Activated CD8-positive, alpha-beta memory T cell treated with anti-CD3 and anti-CD28 coated beads, Interleukin-2, amount 10 ng/mL, durations not matched to agents 7 days and 5 days (primary cell): ENCODE measurements at regions not wholly inside any gene's neighbourhood (a gene's known extent, or its start where the extent isn't known, plus 50 kb on each side); places are given as distances from the start of the nearest gene placed in this dataset.

Experiments
- ATAC-seq: fragments of 150-1000 bp; cut with Tn5 transposase; one replicate; pipeline ENCODE4 v1.10.0; 2021; ENCODE audit warnings: moderate library complexity
- CTCF ChIA-PET: fragments of 350-600 bp; sonication (Branson Sonifier 250); formaldehyde crosslinking; loops from one replicate; lab custom pipeline; 2021; ENCODE audit warnings: antibody characterized with exemption; lab: Charles Lee
- DNase-seq: peaks from one replicate; pipeline ENCODE4 v3.0.0-alpha.2; 2020
- H3K27ac Mint-ChIP-seq: one replicate; pipeline ENCODE4 v1.8.0; 2021; ENCODE audit warnings: mild to moderate bottlenecking, mixed read lengths
- H3K27me3 Mint-ChIP-seq: one replicate; pipeline ENCODE4 v1.8.0; 2021; ENCODE audit warnings: mixed read lengths
- H3K36me3 Mint-ChIP-seq: one replicate; pipeline ENCODE4 v1.8.0; 2021; ENCODE audit warnings: mild to moderate bottlenecking, mixed read lengths
- H3K4me1 Mint-ChIP-seq: one replicate; pipeline ENCODE4 v1.8.0; 2021; ENCODE audit warnings: mixed read lengths
- H3K4me3 Mint-ChIP-seq: one replicate; pipeline ENCODE4 v1.8.0; 2021; ENCODE audit warnings: mild to moderate bottlenecking, moderate library complexity, mixed read lengths
- H3K9me3 Mint-ChIP-seq: one replicate; pipeline ENCODE4 v1.8.0; 2022; ENCODE audit warnings: low read depth, mixed read lengths

DNA sequence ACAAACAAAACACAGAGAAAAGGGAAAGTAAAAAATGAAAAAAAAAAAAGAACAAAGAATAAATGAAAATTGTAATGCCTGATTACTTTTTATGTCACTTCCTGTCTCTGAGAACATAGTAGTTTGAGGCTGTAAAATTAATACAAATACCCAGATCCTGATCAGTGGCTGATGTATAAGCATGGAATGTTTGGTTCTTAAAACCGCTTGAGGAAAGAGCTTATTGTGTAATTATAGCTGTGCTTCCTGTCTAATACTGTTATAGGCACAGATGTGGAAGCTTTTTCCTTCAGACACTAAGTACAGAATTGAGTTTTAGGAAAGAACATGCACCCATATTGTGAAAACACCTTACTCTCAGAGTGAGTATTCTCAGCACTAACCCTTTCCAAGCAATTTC, 86.9 kb downstream of the AVPR1A start:
- DNase-seq, result no peak
- CTCF ChIA-PET, result no interaction called here
- no peak overlapping the region for H3K27ac Mint-ChIP-seq
- no peaks in the 10 kb centered on the region for H3K36me3 Mint-ChIP-seq
- H3K9me3 Mint-ChIP-seq, result no peaks in the 10 kb centered on the region
- no peak for ATAC-seq
- H3K4me3 Mint-ChIP-seq, result no peak overlapping the region
- no peaks in the 10 kb centered on the region for H3K4me1 Mint-ChIP-seq
- peaks cover 5% of the 10 kb centered on the region for H3K27me3 Mint-ChIP-seq

DNA sequence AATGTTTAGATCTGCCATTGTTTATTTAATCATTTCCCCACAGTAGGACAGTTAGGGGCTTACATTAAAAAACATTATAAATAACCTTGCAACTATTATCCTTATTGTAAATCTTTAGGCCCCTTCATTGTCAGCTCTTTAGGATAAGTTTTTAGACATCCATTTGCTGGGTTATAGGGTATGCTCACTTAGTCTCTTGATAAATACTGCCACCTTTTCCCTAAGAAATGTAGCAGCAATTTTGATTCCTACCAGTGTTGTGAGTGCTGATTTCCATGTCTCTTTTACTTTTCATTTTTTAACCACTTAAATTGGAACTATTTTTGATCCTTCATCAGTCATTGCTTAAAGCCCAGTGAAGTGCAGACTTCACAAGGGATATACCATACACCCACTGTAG, 94.4 kb downstream of the AVPR1A start:
- DNase-seq (no peak), ATAC-seq (no peak)
- Mint-ChIP-seq H3K36me3 (no peaks in the 10 kb centered on the region), H3K27me3 (peaks cover 3% of the 10 kb centered on the region), H3K9me3 (no peaks in the 10 kb centered on the region), H3K4me3 (no peak overlapping the region), H3K27ac (no peak overlapping the region), H3K4me1 (no peaks in the 10 kb centered on the region)
- CTCF ChIA-PET, result no interaction called here

- CTCF ChIA-PET, result no interaction called here
- H3K27me3 Mint-ChIP-seq, result no peaks in the 10 kb centered on the region
- H3K36me3 Mint-ChIP-seq, result no peaks in the 10 kb centered on the region
- no peak for DNase-seq
- no peak overlapping the region for H3K27ac Mint-ChIP-seq
- no peak for ATAC-seq
- no peak overlapping the region for H3K4me3 Mint-ChIP-seq
- no peaks in the 10 kb centered on the region for H3K4me1 Mint-ChIP-seq
- no peaks in the 10 kb centered on the region for H3K9me3 Mint-ChIP-seq
Observed at GRCh38 chr12:63052696-63053095, 98.3 kb downstream of the AVPR1A start.

DNA sequence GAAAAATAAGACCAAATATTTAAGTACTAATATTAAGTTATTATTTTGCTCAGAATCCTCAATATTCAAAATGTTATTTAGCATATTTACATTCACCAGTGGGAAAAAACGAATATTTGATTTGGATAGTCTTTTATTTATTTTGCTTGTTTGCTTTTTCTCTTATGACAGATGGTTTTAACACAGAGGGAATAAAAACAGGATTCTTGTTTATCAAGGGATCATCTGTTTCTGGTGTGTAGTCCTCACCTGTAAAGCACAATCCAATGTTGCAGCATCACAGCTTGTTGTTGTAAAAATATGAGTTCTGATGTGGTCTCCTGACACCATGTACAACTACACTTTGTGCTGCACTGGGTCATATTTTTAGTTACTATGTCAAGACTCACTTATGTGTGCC, 103.9 kb downstream of the AVPR1A start:
- H3K9me3 Mint-ChIP-seq, result no peaks in the 10 kb centered on the region
- CTCF ChIA-PET, result no interaction called here
- DNase-seq, result no peak
- H3K27me3 Mint-ChIP-seq, result no peaks in the 10 kb centered on the region
- H3K36me3 Mint-ChIP-seq, result no peaks in the 10 kb centered on the region
- ATAC-seq, result no peak
- no peak overlapping the region for H3K4me3 Mint-ChIP-seq
- no peak overlapping the region for H3K27ac Mint-ChIP-seq
- no peaks in the 10 kb centered on the region for H3K4me1 Mint-ChIP-seq

DNA sequence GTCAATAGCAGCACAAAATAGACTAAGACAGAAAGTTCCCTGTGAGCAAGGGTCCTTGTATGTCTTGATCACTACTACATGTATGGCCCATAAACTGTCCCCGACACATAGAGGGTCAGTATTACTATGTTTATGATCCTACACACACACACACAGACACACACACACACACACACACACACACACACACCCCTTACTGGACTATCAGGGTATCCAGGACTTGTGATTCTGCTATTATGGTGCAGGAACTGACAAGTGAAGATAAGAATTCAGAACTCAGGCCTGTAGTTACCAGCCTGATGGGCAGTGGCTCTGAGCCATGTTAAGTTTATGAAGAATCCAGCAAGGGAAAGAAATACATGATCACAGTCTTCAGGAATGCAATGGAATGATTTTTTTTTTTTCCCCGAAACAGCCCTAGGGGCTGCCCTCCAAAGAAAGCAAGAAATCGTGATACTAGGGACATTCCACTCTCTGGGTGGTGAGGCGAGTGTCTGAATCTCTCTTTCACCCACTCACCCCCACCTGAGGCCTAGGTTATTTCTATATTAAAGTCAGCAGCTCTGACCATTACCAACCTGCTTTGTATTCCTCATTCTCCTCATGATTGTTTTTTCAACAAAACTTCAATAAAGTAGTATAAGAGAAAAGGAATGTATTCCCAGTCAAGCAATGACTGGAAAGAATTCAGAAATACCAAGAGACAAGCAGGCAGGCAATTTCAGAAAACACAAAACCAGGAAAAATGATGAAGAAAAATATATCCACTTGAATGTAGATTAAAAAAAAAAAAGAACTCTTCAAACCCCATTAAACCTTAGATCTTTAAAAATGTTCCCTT, 105.8 kb downstream of the AVPR1A start:
- ATAC-seq (no peak), DNase-seq (no peak)
- CTCF ChIA-PET, result no interaction called here
- Mint-ChIP-seq H3K27me3 (no peaks in the 10 kb centered on the region), H3K36me3 (no peaks in the 10 kb centered on the region), H3K27ac (no peak overlapping the region), H3K4me3 (no peak overlapping the region), H3K4me1 (no peaks in the 10 kb centered on the region), H3K9me3 (no peaks in the 10 kb centered on the region)

DNA sequence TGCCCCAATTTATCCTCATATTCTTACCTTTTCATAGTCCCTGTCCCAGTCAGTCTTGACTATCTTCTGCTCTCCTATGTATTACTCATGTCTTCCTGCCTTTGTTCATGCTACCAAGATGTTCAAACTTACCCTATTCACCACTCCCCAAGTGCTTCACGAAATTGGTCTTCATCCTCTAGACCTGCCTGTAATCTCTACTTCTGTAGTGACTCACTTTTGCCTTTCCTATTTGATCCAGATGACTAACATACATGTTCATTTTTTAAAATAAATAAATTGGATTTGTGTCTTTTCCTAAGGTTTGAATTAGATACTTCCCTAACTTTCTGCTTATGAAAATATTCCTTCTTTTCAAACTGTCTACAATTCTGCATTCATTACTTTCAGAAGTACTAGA, 107.7 kb upstream of the PPM1H start:
- DNase-seq (no peak), ATAC-seq (no peak)
- Mint-ChIP-seq H3K36me3 (no peaks in the 10 kb centered on the region), H3K4me1 (no peaks in the 10 kb centered on the region), H3K9me3 (no peaks in the 10 kb centered on the region), H3K27ac (no peak overlapping the region), H3K27me3 (no peaks in the 10 kb centered on the region), H3K4me3 (no peak overlapping the region)
- CTCF ChIA-PET, result no interaction called here

GRCh38 chr12:63041601-63042000, 106.7 kb upstream of the PPM1H start:
- no peak for ATAC-seq
- Mint-ChIP-seq H3K27ac (no peak overlapping the region), H3K36me3 (no peaks in the 10 kb centered on the region), H3K9me3 (no peaks in the 10 kb centered on the region), H3K4me3 (no peak overlapping the region), H3K27me3 (no peaks in the 10 kb centered on the region), H3K4me1 (no peaks in the 10 kb centered on the region)
- no peak for DNase-seq
- CTCF ChIA-PET, result no interaction called here

DNA sequence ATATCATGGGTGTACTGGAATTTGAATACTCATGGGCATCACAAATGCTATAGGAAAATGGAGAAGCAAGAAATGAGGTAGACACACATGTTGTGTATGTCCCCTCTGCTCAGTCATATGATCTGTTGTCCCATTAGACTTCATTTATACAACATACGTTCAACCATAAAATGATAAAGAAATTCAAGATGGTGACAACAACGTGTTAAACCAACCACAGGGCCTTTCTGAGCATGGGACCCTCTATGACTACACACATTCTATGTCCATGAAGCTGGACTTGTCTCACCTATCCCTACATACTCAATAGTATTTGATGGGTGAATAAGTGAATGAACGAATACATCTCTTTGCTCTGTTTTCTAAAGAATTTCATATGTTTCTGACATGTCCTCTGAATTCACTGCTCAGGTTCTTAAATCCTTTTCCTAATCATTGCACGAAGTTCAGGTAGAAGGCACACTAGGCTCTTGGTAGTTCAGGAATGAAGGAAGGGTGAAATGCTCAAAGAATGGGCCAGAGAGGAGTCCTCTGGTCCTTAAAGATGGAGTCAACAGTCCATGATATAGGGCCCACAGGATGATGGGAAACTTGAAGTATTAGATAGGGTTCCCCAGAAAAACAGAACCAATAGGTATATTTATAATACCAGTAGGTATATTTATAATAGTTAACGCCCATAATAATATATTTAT, 105.7 kb upstream of the PPM1H start:
- ATAC-seq, result no peak
- H3K4me3 Mint-ChIP-seq, result no peak overlapping the region
- H3K27me3 Mint-ChIP-seq, result no peaks in the 10 kb centered on the region
- H3K4me1 Mint-ChIP-seq, result no peaks in the 10 kb centered on the region
- DNase-seq, result no peak
- CTCF ChIA-PET, result no interaction called here
- no peaks in the 10 kb centered on the region for H3K9me3 Mint-ChIP-seq
- no peaks in the 10 kb centered on the region for H3K36me3 Mint-ChIP-seq
- H3K27ac Mint-ChIP-seq, result no peak overlapping the region

DNA sequence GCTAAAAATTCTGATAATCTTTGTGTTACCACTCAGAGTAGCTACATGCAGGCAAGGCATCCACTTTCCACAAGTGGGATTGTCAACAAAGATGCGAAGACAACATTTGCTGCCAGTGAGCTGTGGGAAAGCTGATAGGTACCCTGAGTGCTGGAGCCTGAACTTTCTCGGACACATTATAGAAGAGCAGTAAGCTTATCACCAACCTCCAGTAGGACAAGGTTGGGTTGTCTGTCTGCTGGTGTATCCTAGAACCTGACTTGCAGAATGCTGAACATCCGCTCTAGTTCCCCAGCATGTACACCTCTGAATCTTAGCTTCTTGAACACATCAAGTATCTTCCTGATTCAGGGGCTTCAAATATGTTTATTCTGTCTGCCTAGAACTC, 103.8 kb upstream of the PPM1H start:
- Mint-ChIP-seq H3K27ac (no peak overlapping the region), H3K4me3 (no peak overlapping the region), H3K9me3 (no peaks in the 10 kb centered on the region), H3K4me1 (no peaks in the 10 kb centered on the region), H3K36me3 (no peaks in the 10 kb centered on the region), H3K27me3 (no peaks in the 10 kb centered on the region)
- CTCF ChIA-PET, result no interaction called here
- ATAC-seq, result no peak
- no peak for DNase-seq

DNA sequence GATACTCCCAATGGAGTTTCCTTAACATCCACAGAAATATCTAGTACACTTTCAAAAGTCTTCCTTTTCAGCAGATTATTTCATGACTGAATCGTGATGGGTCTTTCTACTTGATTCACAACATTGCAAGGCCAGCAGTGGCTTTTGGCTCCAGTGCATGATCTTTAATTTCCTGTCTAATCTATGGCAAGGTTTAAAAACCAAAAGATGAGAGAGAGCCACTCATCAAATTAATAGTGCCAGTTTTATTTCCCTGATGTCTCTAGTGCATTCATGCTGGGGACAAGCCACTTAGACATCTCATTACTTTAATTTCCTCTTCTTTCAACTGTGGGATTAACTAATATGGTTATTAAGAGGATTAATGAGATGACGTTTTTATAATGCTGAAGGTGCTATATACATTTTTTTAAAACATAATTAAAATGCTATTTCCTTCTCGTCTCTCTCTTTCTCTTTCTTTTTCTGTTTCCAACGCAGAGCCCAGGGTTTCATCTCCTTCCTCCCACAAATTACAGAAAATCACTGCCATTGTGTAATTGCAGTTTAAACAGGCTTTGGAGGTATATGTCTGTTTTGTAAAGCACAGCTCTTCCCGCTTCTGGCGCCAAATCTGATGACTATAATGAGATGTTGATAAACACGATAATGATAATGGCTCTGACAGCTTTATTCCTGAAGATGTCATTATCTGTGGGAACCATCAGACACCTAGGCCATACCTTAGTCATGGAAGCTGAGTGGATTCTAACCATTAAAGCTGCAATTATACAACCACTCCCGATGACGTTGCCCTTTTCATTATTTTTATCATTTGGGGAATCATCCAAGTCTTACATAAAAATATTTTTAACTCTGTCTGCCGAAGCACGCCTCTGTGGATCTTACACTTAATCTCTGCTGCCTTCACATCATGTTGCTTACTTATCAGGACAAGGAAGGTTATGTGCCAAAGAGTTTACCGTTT, 103.1 kb upstream of the PPM1H start:
- Mint-ChIP-seq H3K4me3 (no peak overlapping the region), H3K4me1 (no peaks in the 10 kb centered on the region), H3K9me3 (no peaks in the 10 kb centered on the region), H3K36me3 (no peaks in the 10 kb centered on the region), H3K27ac (no peak overlapping the region), H3K27me3 (no peaks in the 10 kb centered on the region)
- no peak for ATAC-seq
- CTCF ChIA-PET, result no interaction called here
- DNase-seq, result no peak

DNA sequence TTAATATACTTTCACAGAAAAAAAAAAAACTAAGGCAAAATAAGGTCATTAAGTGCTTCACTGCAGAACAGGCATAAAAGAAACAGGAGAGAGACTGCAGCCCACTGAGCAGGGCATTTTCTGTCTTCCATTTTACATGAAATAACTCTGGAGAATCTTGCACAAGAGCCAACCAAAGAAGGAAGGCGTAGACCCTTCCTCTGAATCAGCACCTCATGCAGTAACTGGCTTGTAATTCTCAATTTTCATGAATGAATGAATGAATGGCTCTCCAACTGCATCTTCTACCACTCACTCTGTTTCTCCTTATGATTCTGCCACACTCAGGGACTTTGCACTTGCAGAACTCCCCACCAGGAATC, 102.0 kb upstream of the PPM1H start:
- Mint-ChIP-seq H3K27ac (no peak overlapping the region), H3K4me1 (no peaks in the 10 kb centered on the region), H3K9me3 (no peaks in the 10 kb centered on the region), H3K4me3 (no peak overlapping the region), H3K27me3 (no peaks in the 10 kb centered on the region), H3K36me3 (no peaks in the 10 kb centered on the region)
- no peak for ATAC-seq
- DNase-seq, result no peak
- CTCF ChIA-PET, result no interaction called here

GRCh38 chr12:63036216-63036973, 101.4 kb upstream of the PPM1H start:
- ATAC-seq, result no peak

DNA sequence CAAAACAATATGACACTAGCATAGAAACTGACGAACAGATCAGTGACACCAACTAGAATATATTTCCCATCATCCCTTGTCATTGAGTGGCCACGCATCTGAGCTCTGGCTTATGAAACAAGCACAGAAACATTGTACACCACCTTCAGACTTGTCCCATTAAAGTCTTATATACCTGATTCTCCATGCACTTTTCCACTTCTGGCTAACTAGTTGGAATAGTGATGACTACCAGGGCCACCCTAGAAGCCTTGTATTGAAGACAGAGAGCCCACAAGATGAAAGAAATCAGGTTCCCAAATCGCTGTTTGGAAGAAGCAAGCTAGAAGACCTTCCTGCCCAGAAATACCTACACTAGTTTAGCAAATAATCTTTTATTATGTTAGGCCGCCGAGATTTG, 99.7 kb upstream of the PPM1H start:
- H3K9me3 Mint-ChIP-seq, result no peaks in the 10 kb centered on the region
- no peaks in the 10 kb centered on the region for H3K36me3 Mint-ChIP-seq
- CTCF ChIA-PET, result no interaction called here
- no peaks in the 10 kb centered on the region for H3K27me3 Mint-ChIP-seq
- H3K27ac Mint-ChIP-seq, result no peak overlapping the region
- H3K4me3 Mint-ChIP-seq, result no peak overlapping the region
- DNase-seq, result no peak
- H3K4me1 Mint-ChIP-seq, result no peaks in the 10 kb centered on the region
- ATAC-seq, result no peak

More at GRCh38 chr12:63036216-63036973, 101.4 kb upstream of the PPM1H start:
- Mint-ChIP-seq H3K4me1 (no peaks in the 10 kb centered on the region), H3K27ac (no peak overlapping the region), H3K27me3 (no peaks in the 10 kb centered on the region), H3K9me3 (no peaks in the 10 kb centered on the region), H3K36me3 (no peaks in the 10 kb centered on the region), H3K4me3 (no peak overlapping the region)
- CTCF ChIA-PET, result no interaction called here
- DNase-seq, result no peak
